Osteoblast (primary cell): ENCODE measurements at regions not wholly inside any gene's neighbourhood (a gene's known extent, or its start where the extent isn't known, plus 50 kb on each side); places are given as distances from the start of the nearest gene placed in this dataset.
"Not testable (repeated sequence)": the region's sequence is repeated elsewhere in the genome, so short reads cannot be mapped to it uniquely, and the experiment has no call there.

Experiments used
- DNase-seq: peaks from one replicate; pipeline ENCODE4 v3.0.0; 2011; ENCODE audit warnings: low spot score, mixed read lengths; ENCODE audit not compliant: insufficient read length; ENCODE audit errors: missing footprints
- H2AFZ ChIP-seq: 2 replicates; pipeline ENCODE4 v1.6.0; 2011; ENCODE audit warnings: mild to moderate bottlenecking, low read length
- H3K27ac ChIP-seq: 2 replicates; pipeline ENCODE4 v1.5.1; 2011; ENCODE audit warnings: mild to moderate bottlenecking, low read depth, low read length, moderate library complexity
- H3K27me3 ChIP-seq: 2 replicates; pipeline ENCODE4 v1.6.0; 2012; ENCODE audit warnings: mild to moderate bottlenecking, control low read depth, inconsistent platforms, low read length, moderate library complexity; ENCODE audit not compliant: insufficient read depth
- H3K36me3 ChIP-seq: 2 replicates; pipeline ENCODE4 v1.5.1; 2011; ENCODE audit warnings: mild to moderate bottlenecking, low read length, control low read depth, moderate library complexity; ENCODE audit not compliant: insufficient read depth
- H3K4me1 ChIP-seq: 2 replicates; pipeline ENCODE4 v1.5.1; 2011; ENCODE audit warnings: mild to moderate bottlenecking, low read length, control low read depth, moderate library complexity; ENCODE audit not compliant: insufficient read depth
- H3K4me2 ChIP-seq: 2 replicates; pipeline ENCODE4 v1.6.0; 2011; ENCODE audit warnings: mild to moderate bottlenecking, low read length; ENCODE audit not compliant: insufficient read depth
- H3K4me3 ChIP-seq: fragments of 200-600 bp; sonication (generic); 3 replicates; pipeline ENCODE4 v1.5.1; 2012; ENCODE audit warnings: mild to moderate bottlenecking, low read length, inconsistent platforms; ENCODE audit not compliant: insufficient read depth
- H3K79me2 ChIP-seq: 2 replicates; pipeline ENCODE4 v1.6.0; 2012; ENCODE audit warnings: mild to moderate bottlenecking, low read length, control low read depth, inconsistent platforms; ENCODE audit not compliant: insufficient read depth
- H3K9me3 ChIP-seq: 2 replicates; pipeline ENCODE4 v1.5.1; 2011; ENCODE audit warnings: low read depth, low read length, control low read depth
- H4K20me1 ChIP-seq: 2 replicates; pipeline ENCODE4 v1.6.0; 2012; ENCODE audit warnings: mild to moderate bottlenecking, low read length, control low read depth; ENCODE audit not compliant: insufficient read depth

GRCh38 chr7:65150105-65150504, 143.6 kb upstream of the ERV3-1 start:
- H3K27me3 ChIP-seq, H3K4me1 ChIP-seq, H2AFZ ChIP-seq, H3K4me2 ChIP-seq, H3K27ac ChIP-seq, H4K20me1 ChIP-seq, H3K4me3 ChIP-seq, H3K9me3 ChIP-seq, DNase-seq, H3K79me2 ChIP-seq, H3K36me3 ChIP-seq: not testable (repeated sequence)

- H3K79me2 ChIP-seq, result not testable (repeated sequence)
Measured at GRCh38 chr7:65146118-65146914, 139.8 kb upstream of the ERV3-1 start.

GRCh38 chr7:65145710-65146109, 139.2 kb upstream of the ERV3-1 start:
- H3K27me3 ChIP-seq, H4K20me1 ChIP-seq, H3K36me3 ChIP-seq, DNase-seq, H3K27ac ChIP-seq, H3K9me3 ChIP-seq, H2AFZ ChIP-seq, H3K4me1 ChIP-seq, H3K4me2 ChIP-seq, H3K79me2 ChIP-seq, H3K4me3 ChIP-seq: not testable (repeated sequence)

More at GRCh38 chr7:65146118-65146914, 139.8 kb upstream of the ERV3-1 start:
- not testable (repeated sequence) for DNase-seq, H3K27ac ChIP-seq, H4K20me1 ChIP-seq, H3K9me3 ChIP-seq, H3K4me3 ChIP-seq, H3K4me2 ChIP-seq, H2AFZ ChIP-seq, H3K27me3 ChIP-seq, H3K36me3 ChIP-seq, H3K4me1 ChIP-seq

GRCh38 chr7:65145008-65145407, 138.5 kb upstream of the ERV3-1 start:
- not testable (repeated sequence) for H2AFZ ChIP-seq, H3K36me3 ChIP-seq, H3K79me2 ChIP-seq, H3K9me3 ChIP-seq, H3K4me3 ChIP-seq, H3K4me1 ChIP-seq, H4K20me1 ChIP-seq, H3K27me3 ChIP-seq, H3K27ac ChIP-seq, H3K4me2 ChIP-seq, DNase-seq

- not testable (repeated sequence) for H3K4me3 ChIP-seq, H3K4me2 ChIP-seq, H3K27me3 ChIP-seq, H3K79me2 ChIP-seq, H4K20me1 ChIP-seq, H2AFZ ChIP-seq, DNase-seq, H3K36me3 ChIP-seq, H3K4me1 ChIP-seq, H3K9me3 ChIP-seq, H3K27ac ChIP-seq
Measured at GRCh38 chr7:65144557-65144956, 138.1 kb upstream of the ERV3-1 start.

- not testable (repeated sequence) for H3K4me3 ChIP-seq, H3K36me3 ChIP-seq, DNase-seq, H3K4me1 ChIP-seq, H4K20me1 ChIP-seq, H3K4me2 ChIP-seq, H3K27ac ChIP-seq, H3K9me3 ChIP-seq, H3K79me2 ChIP-seq, H3K27me3 ChIP-seq, H2AFZ ChIP-seq
Measured at GRCh38 chr7:65144119-65144518, 137.6 kb upstream of the ERV3-1 start.

- not testable (repeated sequence) for H4K20me1 ChIP-seq, H3K36me3 ChIP-seq, H3K79me2 ChIP-seq, H3K27me3 ChIP-seq, H3K27ac ChIP-seq, H3K4me1 ChIP-seq, H2AFZ ChIP-seq, H3K9me3 ChIP-seq, H3K4me2 ChIP-seq, H3K4me3 ChIP-seq, DNase-seq
Measured at GRCh38 chr7:65141894-65142293, 135.4 kb upstream of the ERV3-1 start.

- not testable (repeated sequence) for H3K4me2 ChIP-seq, H3K9me3 ChIP-seq, H3K4me1 ChIP-seq, DNase-seq, H3K27me3 ChIP-seq, H3K27ac ChIP-seq, H4K20me1 ChIP-seq, H2AFZ ChIP-seq, H3K36me3 ChIP-seq, H3K4me3 ChIP-seq, H3K79me2 ChIP-seq
Measured at GRCh38 chr7:65141405-65141778, 134.9 kb upstream of the ERV3-1 start.

GRCh38 chr7:65140543-65141404, 134.3 kb upstream of the ERV3-1 start:
- H2AFZ ChIP-seq, result not testable (repeated sequence)

More at GRCh38 chr7:65140543-65141404, 134.3 kb upstream of the ERV3-1 start:
- H3K79me2 ChIP-seq, H4K20me1 ChIP-seq, DNase-seq, H3K36me3 ChIP-seq, H3K27ac ChIP-seq, H3K27me3 ChIP-seq, H3K4me3 ChIP-seq, H3K4me2 ChIP-seq, H3K4me1 ChIP-seq, H3K9me3 ChIP-seq: not testable (repeated sequence)
